Prostate gland (tissue), 2 donors: ENCODE measurements at regions not wholly inside any gene's neighbourhood (a gene's known extent, or its start where the extent isn't known, plus 50 kb on each side); places are given as distances from the start of the nearest gene placed in this dataset.

Experiments used
- CTCF ChIP-seq, 4 experiments: fragments of 200-600 bp in 2 of 4; fragments of 450-650 bp in 2 of 4; sonication (generic) in 2 of 4; IDR thresholded peaks; 1 replicate in 3 of 4; 2 replicates in 1 of 4; pipeline ENCODE4 v1.5.1; 2016 to 2019; ENCODE audit warnings: antibody characterized with exemption in 4 of 4, mild to moderate bottlenecking in 2 of 4, moderate library complexity in 2 of 4
- POLR2A ChIP-seq: fragments of 450-650 bp; IDR thresholded peaks from one replicate; pipeline ENCODE4 v1.6.1; 2016; ENCODE audit warnings: antibody characterized with exemption, mild to moderate bottlenecking
- POLR2AphosphoS5 ChIP-seq: sonication (generic); formaldehyde crosslinking; IDR thresholded peaks from one replicate; pipeline ENCODE4 v1.6.1; 2017; ENCODE audit warnings: antibody characterized with exemption

GRCh38 chr12:25757037-25757665 lies 201.3 kb upstream of the RASSF8 start:
- TF ChIP-seq CTCF (IDR thresholded peaks at IDR 0.05) (no peak), POLR2AphosphoS5 (no peak), POLR2A (no peak)
